ENCODE measurements at regions not wholly inside any gene's neighbourhood (a gene's known extent, or its start where the extent isn't known, plus 50 kb on each side); places are given as distances from the start of the nearest gene placed in this dataset.
A peak's percentile ranks its signal among the peaks of the same experiment; 100 is the strongest.

DNA sequence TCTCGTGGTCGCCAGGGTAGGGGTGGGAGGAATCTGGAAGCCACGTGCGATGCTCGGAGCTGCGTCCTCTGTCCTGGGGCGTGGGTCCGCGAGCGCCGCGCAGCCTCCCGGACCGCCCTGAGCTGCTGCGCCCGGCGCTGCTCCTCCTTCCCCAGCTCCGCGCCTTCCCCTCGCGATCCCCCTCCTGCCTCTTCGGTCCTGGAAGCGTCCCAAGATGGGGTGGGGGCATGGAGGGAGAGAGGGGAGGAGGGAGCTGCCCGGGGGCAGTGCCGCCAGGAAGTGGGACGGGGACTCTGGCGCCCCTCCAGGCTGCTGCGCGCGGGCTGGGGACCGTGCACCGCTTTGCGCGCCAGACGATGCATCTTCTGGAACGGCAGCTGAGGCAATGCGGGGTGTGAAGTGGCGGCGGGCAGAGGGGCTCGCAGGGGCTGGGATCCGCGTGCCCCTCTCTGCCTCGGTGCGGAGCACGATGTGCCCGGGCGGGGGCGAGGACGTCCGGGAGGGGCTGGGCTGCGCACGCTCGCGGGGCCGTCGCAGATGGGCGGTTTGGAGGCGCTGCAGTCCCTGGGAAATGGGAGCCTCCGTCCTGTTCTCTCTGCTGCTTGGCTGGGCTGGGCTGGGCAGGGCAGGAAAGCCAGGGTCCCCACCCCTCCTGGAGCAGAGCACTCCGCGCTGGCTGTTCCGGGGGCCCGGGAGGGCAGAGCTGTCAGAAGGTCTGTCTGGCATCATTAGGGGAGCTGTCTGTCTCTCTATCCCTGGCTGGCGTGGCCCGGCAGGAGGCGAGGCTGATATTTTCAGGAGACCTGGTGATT is 388.0 kb downstream of the SEC14L1 start:
- TF ChIP-seq, protein P1, sequence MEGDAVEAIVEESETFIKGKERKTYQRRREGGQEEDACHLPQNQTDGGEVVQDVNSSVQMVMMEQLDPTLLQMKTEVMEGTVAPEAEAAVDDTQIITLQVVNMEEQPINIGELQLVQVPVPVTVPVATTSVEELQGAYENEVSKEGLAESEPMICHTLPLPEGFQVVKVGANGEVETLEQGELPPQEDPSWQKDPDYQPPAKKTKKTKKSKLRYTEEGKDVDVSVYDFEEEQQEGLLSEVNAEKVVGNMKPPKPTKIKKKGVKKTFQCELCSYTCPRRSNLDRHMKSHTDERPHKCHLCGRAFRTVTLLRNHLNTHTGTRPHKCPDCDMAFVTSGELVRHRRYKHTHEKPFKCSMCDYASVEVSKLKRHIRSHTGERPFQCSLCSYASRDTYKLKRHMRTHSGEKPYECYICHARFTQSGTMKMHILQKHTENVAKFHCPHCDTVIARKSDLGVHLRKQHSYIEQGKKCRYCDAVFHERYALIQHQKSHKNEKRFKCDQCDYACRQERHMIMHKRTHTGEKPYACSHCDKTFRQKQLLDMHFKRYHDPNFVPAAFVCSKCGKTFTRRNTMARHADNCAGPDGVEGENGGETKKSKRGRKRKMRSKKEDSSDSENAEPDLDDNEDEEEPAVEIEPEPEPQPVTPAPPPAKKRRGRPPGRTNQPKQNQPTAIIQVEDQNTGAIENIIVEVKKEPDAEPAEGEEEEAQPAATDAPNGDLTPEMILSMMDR (IDR thresholded peaks at IDR 0.05) = peak in 2 of 12 donors; percentile 14 to 20
- TF ChIP-seq POLR2A (IDR thresholded peaks at IDR 0.05) = no peak
